SK-N-SH (cell line): ENCODE measurements at regions not wholly inside any gene's neighbourhood (a gene's known extent, or its start where the extent isn't known, plus 50 kb on each side); places are given as distances from the start of the nearest gene placed in this dataset.

Source experiments
- POLR2AphosphoS5 ChIP-seq: IDR thresholded peaks from 2 replicates; pipeline ENCODE4 v1.6.1; 2012; ENCODE audit warnings: low read depth, low read length
- RCOR1 ChIP-seq: fragments of 150-350 bp; IDR thresholded peaks from 2 replicates; pipeline ENCODE4 v1.6.1; 2017; ENCODE audit warnings: antibody characterized with exemption, low read length

DNA sequence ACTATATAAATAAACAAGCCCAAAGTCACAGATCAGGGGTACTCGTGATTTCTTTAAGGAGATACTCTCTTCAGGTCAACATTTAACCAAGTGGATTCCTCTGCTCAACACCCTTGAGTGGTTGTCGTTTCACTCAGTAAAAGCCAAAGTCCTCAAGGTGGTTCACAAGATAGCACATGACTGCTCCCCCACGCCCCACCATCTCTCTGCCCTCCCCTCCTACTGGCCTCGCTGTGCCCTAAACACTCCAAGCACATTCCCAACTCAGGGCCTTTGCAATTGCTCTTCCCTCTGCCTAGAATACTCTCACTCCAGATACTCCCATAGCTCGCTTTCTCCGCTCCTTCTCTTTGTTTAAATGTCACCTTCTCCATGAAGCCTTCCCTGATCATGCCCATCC, 72.1 kb upstream of the FHIP2A start:
- no peak for TF ChIP-seq RCOR1
- no peak for TF ChIP-seq POLR2AphosphoS5
